ENCODE measurements at regions not wholly inside any gene's neighbourhood (a gene's known extent, or its start where the extent isn't known, plus 50 kb on each side); places are given as distances from the start of the nearest gene placed in this dataset.

- no peak for DNase-seq (ENCODE audit: low spot score)
- Mint-ChIP-seq H3K4me1 (peaks cover 4% of the 10 kb centered on the region), H3K27ac (no peak overlapping the region), H3K9me3 (no peaks in the 10 kb centered on the region), H3K27me3 (ENCODE audit: low read depth) (no peaks in the 10 kb centered on the region), H3K36me3 (no peaks in the 10 kb centered on the region), H3K4me3 (no peak overlapping the region)
- ATAC-seq: no peak
- CTCF ChIA-PET: interaction anchor here (1.4 kb wide), 1 partner anchor 9 kb away, joined by 3 read pairs; no protein-coding TSS in a partner anchor
- POLR2A ChIA-PET: interaction anchor here (1.0 kb wide), 1 partner anchor 9 kb away, joined by 4 read pairs; no protein-coding TSS in a partner anchor
- TF ChIP-seq NR2C2 (CRISPR knock-in tag; IDR thresholded peaks at IDR 0.05) (no peak), ZBTB43 (CRISPR knock-in tag; IDR thresholded peaks at IDR 0.05) (no peak), GRHL2 (CRISPR knock-in tag; IDR thresholded peaks at IDR 0.05; ENCODE audit: insufficient replicate concordance, severe bottlenecking) (no peak), FOXK1 (CRISPR knock-in tag; IDR thresholded peaks at IDR 0.05) (no peak), MYBL2 (CRISPR knock-in tag; IDR thresholded peaks at IDR 0.05) (no peak), OVOL2 (CRISPR knock-in tag; IDR thresholded peaks at IDR 0.05; ENCODE audit: borderline replicate concordance) (no peak), NR1H2 (CRISPR knock-in tag; IDR thresholded peaks at IDR 0.05) (no peak)
These were observed 432.6 kb downstream of the CAAP1 start for GRCh38 chr9:26459959-26460358.

- Mint-ChIP-seq H3K27me3 (ENCODE audit: low read depth) (no peaks in the 10 kb centered on the region), H3K27ac (no peak overlapping the region), H3K4me3 (no peak overlapping the region), H3K36me3 (no peaks in the 10 kb centered on the region), H3K9me3 (no peaks in the 10 kb centered on the region), H3K4me1 (no peaks in the 10 kb centered on the region; the same call in 1 of the 2 replicates)
- TF ChIP-seq, protein P1, sequence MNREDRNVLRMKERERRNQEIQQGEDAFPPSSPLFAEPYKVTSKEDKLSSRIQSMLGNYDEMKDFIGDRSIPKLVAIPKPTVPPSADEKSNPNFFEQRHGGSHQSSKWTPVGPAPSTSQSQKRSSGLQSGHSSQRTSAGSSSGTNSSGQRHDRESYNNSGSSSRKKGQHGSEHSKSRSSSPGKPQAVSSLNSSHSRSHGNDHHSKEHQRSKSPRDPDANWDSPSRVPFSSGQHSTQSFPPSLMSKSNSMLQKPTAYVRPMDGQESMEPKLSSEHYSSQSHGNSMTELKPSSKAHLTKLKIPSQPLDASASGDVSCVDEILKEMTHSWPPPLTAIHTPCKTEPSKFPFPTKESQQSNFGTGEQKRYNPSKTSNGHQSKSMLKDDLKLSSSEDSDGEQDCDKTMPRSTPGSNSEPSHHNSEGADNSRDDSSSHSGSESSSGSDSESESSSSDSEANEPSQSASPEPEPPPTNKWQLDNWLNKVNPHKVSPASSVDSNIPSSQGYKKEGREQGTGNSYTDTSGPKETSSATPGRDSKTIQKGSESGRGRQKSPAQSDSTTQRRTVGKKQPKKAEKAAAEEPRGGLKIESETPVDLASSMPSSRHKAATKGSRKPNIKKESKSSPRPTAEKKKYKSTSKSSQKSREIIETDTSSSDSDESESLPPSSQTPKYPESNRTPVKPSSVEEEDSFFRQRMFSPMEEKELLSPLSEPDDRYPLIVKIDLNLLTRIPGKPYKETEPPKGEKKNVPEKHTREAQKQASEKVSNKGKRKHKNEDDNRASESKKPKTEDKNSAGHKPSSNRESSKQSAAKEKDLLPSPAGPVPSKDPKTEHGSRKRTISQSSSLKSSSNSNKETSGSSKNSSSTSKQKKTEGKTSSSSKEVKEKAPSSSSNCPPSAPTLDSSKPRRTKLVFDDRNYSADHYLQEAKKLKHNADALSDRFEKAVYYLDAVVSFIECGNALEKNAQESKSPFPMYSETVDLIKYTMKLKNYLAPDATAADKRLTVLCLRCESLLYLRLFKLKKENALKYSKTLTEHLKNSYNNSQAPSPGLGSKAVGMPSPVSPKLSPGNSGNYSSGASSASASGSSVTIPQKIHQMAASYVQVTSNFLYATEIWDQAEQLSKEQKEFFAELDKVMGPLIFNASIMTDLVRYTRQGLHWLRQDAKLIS (CRISPR knock-in tag; IDR thresholded peaks at IDR 0.05; ENCODE audit: borderline replicate concordance): no peak
- TF ChIP-seq SOX15 (CRISPR knock-in tag; IDR thresholded peaks at IDR 0.05) (no peak), TP53 (CRISPR knock-in tag; IDR thresholded peaks at IDR 0.05) (no peak), SMAD3 (CRISPR knock-in tag; IDR thresholded peaks at IDR 0.05; ENCODE audit: borderline replicate concordance) (no peak)
- POLR2A ChIA-PET: no interaction called here
- ATAC-seq: no peak
- DNase-seq (ENCODE audit: low spot score): no peak
- CTCF ChIA-PET: interaction anchor here (1.6 kb wide), 1 partner anchor 44 kb away, joined by 3 read pairs; no protein-coding TSS in a partner anchor
These were observed 434.5 kb downstream of the CAAP1 start for GRCh38 chr9:26458054-26458453.

GRCh38 chr9:26457151-26457550 is 435.5 kb downstream of the CAAP1 start:
- no peak for TF ChIP-seq GTF2I (CRISPR knock-in tag; conservative IDR thresholded peaks at IDR 0.05)
- TF ChIP-seq MXD4 (CRISPR knock-in tag; IDR thresholded peaks at IDR 0.05; ENCODE audit: borderline replicate concordance): no peak
- TF ChIP-seq ZNF671 (CRISPR knock-in tag; IDR thresholded peaks at IDR 0.05): no peak
- TF ChIP-seq NR2C2 (CRISPR knock-in tag; IDR thresholded peaks at IDR 0.05): no peak
- TF ChIP-seq ETV6 (CRISPR knock-in tag; IDR thresholded peaks at IDR 0.05): no peak
- TF ChIP-seq, protein P2, sequence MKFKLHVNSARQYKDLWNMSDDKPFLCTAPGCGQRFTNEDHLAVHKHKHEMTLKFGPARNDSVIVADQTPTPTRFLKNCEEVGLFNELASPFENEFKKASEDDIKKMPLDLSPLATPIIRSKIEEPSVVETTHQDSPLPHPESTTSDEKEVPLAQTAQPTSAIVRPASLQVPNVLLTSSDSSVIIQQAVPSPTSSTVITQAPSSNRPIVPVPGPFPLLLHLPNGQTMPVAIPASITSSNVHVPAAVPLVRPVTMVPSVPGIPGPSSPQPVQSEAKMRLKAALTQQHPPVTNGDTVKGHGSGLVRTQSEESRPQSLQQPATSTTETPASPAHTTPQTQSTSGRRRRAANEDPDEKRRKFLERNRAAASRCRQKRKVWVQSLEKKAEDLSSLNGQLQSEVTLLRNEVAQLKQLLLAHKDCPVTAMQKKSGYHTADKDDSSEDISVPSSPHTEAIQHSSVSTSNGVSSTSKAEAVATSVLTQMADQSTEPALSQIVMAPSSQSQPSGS (CRISPR knock-in tag; IDR thresholded peaks at IDR 0.05; ENCODE audit: borderline replicate concordance, low read depth): no peak
- no peak for TF ChIP-seq HMGA2 (CRISPR knock-in tag; IDR thresholded peaks at IDR 0.05)
- TF ChIP-seq RELA (CRISPR knock-in tag; IDR thresholded peaks at IDR 0.05; ENCODE audit: borderline replicate concordance): no peak
- no peak for TF ChIP-seq MYBL2 (CRISPR knock-in tag; IDR thresholded peaks at IDR 0.05)
- TF ChIP-seq CREB1 (CRISPR knock-in tag; IDR thresholded peaks at IDR 0.05): no peak
- no peaks in the 10 kb centered on the region for H3K36me3 Mint-ChIP-seq
- H3K27me3 Mint-ChIP-seq (ENCODE audit: low read depth): no peaks in the 10 kb centered on the region
- H3K4me1 Mint-ChIP-seq: no peaks in the 10 kb centered on the region; the same call in 1 of the 2 replicates
- no peak overlapping the region for H3K27ac Mint-ChIP-seq
- no peak overlapping the region for H3K4me3 Mint-ChIP-seq
- ChIA-PET CTCF (interaction anchor here (1.6 kb wide), 1 partner anchor 45 kb away, joined by 3 read pairs; no protein-coding TSS in a partner anchor), POLR2A (no interaction called here)
- ATAC-seq (no peak), DNase-seq (ENCODE audit: low spot score) (no peak)
- H3K9me3 Mint-ChIP-seq: no peaks in the 10 kb centered on the region
